ENCODE measurements at regions not wholly inside any gene's neighbourhood (a gene's known extent, or its start where the extent isn't known, plus 50 kb on each side); places are given as distances from the start of the nearest gene placed in this dataset.

DNA sequence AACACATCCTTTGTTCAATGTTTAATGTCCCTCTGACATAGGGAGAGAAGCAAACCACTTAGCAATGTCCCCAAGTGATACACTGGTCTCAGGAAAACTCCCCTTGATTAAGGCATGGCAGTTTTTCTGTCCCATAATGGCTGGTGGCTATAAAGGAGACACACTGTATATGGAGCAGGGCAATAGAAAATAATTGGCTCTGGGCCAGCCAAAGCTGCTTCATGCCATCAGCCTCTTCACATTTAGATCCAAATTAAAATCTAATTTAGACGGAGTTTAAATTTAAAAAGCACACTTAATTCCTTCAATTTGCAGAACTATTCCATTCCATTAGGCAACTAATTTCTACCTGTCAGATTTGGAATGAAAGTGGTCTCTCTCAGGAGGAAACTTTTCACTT lies 638.1 kb downstream of the DSC3 start:
- POLR2A ChIA-PET, result no interaction called here

DNA sequence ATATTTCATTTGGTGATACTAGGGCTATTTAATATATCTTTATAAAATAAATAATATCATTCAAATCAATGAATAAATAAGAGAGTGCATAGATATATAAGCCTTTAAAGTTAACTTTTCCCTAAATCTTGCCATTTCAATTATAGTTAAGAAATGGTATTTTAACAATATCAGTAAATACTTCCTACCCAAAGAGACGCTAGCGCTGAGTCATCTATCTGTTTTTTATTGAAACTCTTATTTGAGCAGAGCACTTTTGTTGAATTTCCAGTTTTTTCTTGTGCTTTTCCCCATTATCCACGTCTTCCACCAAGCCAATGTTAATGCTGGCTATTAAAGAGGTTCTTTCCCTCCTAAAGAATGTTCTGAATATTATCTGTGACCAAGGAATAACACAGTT lies 639.3 kb downstream of the DSC3 start:
- CTCF ChIA-PET, result no interaction called here
- ATAC-seq (no peak), DNase-seq (no peak)
- H3K4me3 Mint-ChIP-seq, result no peak overlapping the region
- H3K27ac Mint-ChIP-seq, result no peak overlapping the region
- H3K4me1 Mint-ChIP-seq (ENCODE audit: low read depth), result no peaks in the 10 kb centered on the region
- no peaks in the 10 kb centered on the region for H3K27me3 Mint-ChIP-seq (ENCODE audit: low read depth)
- peaks cover 12% of the 10 kb centered on the region for H3K9me3 Mint-ChIP-seq (ENCODE audit: insufficient read depth)
- POLR2A ChIA-PET, result no interaction called here
- H3K36me3 Mint-ChIP-seq (ENCODE audit: low read depth), result no peaks in the 10 kb centered on the region

More for the DNA sequence above, 638.1 kb downstream of the DSC3 start:
- no peaks in the 10 kb centered on the region for H3K4me1 Mint-ChIP-seq (ENCODE audit: low read depth)
- CTCF ChIA-PET, result no interaction called here
- no peaks in the 10 kb centered on the region for H3K27me3 Mint-ChIP-seq (ENCODE audit: low read depth)
- no peak overlapping the region for H3K27ac Mint-ChIP-seq
- no peaks in the 10 kb centered on the region for H3K36me3 Mint-ChIP-seq (ENCODE audit: low read depth)
- no peak for ATAC-seq
- H3K4me3 Mint-ChIP-seq, result no peak overlapping the region
- DNase-seq, result no peak
- peaks cover 20% of the 10 kb centered on the region for H3K9me3 Mint-ChIP-seq (ENCODE audit: insufficient read depth)

DNA sequence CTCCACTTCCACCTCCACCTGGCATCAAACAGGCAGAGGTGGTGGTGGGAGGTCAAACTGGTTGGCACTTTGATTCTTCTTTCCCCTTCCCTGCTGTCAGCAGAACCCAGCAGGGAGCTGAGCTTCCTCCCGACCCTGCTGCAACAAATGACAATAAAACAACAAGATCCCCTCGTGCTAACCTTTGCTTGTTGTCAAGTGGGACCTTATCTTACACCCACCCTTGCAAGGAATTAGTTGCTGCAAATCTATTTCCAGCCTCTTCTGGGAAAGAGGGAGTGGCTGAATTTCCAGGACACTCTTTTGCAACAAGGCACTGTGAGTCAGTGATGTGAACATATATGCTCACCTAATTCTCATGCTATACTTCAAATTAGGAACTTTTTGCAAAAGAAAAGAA lies 655.1 kb downstream of the DSC3 start:
- Mint-ChIP-seq H3K4me1 (ENCODE audit: low read depth) (no peaks in the 10 kb centered on the region), H3K36me3 (ENCODE audit: low read depth) (no peaks in the 10 kb centered on the region), H3K9me3 (ENCODE audit: insufficient read depth) (peaks cover 13% of the 10 kb centered on the region), H3K4me3 (no peak overlapping the region), H3K27ac (no peak overlapping the region), H3K27me3 (ENCODE audit: low read depth) (no peaks in the 10 kb centered on the region)
- POLR2A ChIA-PET, result no interaction called here
- no peak for DNase-seq
- no peak for ATAC-seq
- CTCF ChIA-PET, result no interaction called here

DNA sequence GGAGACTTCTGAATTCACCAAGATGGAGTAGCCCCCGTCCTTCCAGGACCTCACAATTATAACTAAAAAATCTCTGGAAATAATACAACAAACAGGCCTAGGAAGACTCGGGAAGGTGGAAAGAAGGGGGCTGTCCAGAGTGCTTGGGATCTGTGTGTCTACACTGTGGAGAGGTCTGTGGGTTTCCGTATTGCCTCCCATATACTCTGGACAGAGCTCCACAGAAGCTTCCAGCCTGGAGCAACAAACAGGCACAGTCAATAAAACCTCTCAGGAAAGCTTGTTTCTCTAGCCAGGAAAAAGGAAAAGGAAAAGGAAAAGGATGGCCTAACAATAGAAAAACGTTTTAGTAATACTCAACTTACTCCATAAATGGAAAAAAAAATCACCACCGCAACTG lies 655.9 kb downstream of the DSC3 start:
- Mint-ChIP-seq H3K4me1 (ENCODE audit: low read depth) (no peaks in the 10 kb centered on the region), H3K27me3 (ENCODE audit: low read depth) (no peaks in the 10 kb centered on the region), H3K4me3 (no peak overlapping the region), H3K27ac (no peak overlapping the region), H3K9me3 (ENCODE audit: insufficient read depth) (peaks cover 11% of the 10 kb centered on the region), H3K36me3 (ENCODE audit: low read depth) (no peaks in the 10 kb centered on the region)
- DNase-seq, result no peak
- no peak for ATAC-seq
- ChIA-PET POLR2A (no interaction called here), CTCF (no interaction called here)

DNA sequence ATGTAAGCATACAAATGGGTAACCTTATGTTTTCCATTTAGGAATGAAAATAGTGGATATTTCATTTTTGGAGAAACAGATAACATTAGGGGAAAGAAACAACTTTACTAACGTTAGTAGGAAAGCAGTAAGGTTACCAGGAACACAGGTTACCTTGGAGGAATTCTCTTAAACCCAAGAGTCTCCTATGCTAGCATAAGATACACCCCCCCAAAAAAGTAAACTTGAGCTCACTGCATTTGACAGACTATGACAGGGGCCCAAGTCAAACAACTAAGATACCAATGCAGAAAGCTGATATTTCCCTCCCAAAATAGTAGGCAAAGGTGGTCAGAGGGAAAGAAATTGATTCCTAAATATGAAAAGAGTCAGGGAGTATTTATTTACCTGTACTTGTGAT lies 656.9 kb downstream of the DSC3 start:
- CTCF ChIA-PET, result no interaction called here
- POLR2A ChIA-PET, result no interaction called here
- Mint-ChIP-seq H3K4me1 (ENCODE audit: low read depth) (no peaks in the 10 kb centered on the region), H3K9me3 (ENCODE audit: insufficient read depth) (peaks cover 17% of the 10 kb centered on the region), H3K4me3 (no peak overlapping the region), H3K27me3 (ENCODE audit: low read depth) (no peaks in the 10 kb centered on the region), H3K36me3 (ENCODE audit: low read depth) (no peaks in the 10 kb centered on the region), H3K27ac (no peak overlapping the region)
- DNase-seq, result no peak
- ATAC-seq, result no peak

DNA sequence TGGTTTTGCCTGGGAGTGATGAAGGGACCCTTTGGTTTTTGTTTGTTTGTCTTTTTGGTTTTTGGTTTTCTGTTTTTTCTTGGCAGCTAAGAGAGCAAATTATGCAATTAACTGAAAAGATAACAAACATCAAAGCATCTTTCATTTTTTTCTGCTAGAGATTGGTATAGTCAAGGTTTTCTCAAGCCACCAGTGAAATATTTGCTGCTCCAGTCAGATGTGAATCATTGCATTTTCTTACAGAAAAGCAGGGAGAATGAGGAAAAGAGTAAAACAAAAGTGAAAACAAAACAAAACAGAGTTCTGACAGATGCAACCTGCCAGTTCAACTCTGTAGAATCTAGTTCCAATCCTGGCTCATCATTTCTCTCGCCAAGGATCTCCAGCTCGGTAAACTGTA lies 660.7 kb downstream of the DSC3 start:
- H3K36me3 Mint-ChIP-seq (ENCODE audit: low read depth), result no peaks in the 10 kb centered on the region
- H3K27ac Mint-ChIP-seq, result no peak overlapping the region
- CTCF ChIA-PET, result no interaction called here
- POLR2A ChIA-PET, result no interaction called here
- no peak for DNase-seq
- peaks cover 10% of the 10 kb centered on the region for H3K9me3 Mint-ChIP-seq (ENCODE audit: insufficient read depth)
- no peaks in the 10 kb centered on the region for H3K4me1 Mint-ChIP-seq (ENCODE audit: low read depth)
- no peak overlapping the region for H3K4me3 Mint-ChIP-seq
- no peaks in the 10 kb centered on the region for H3K27me3 Mint-ChIP-seq (ENCODE audit: low read depth)
- no peak for ATAC-seq

DNA sequence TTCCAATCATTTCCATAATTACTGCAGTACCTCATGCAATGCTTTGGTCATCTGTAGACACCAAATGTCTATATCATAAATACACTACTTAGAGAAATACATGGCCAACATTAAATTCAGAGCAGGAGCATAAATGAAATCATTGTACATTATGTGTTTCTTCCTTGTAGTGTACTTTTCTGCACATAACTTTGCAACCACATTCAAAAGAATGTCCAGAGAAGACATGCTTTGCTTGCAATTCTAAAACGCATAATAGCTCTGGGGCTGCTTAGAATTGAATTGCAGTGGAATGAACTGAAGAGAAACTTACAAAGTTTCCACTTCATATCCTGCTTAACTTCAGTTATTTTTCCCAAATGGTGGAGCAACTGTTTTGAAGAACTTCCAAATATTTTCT lies 664.4 kb downstream of the DSC3 start:
- POLR2A ChIA-PET, result no interaction called here
- ATAC-seq (no peak), DNase-seq (no peak)
- CTCF ChIA-PET, result no interaction called here
- Mint-ChIP-seq H3K36me3 (ENCODE audit: low read depth) (no peaks in the 10 kb centered on the region), H3K27ac (no peak overlapping the region), H3K27me3 (ENCODE audit: low read depth) (no peaks in the 10 kb centered on the region), H3K4me1 (ENCODE audit: low read depth) (no peaks in the 10 kb centered on the region), H3K4me3 (no peak overlapping the region), H3K9me3 (ENCODE audit: insufficient read depth) (peaks cover 14% of the 10 kb centered on the region)

DNA sequence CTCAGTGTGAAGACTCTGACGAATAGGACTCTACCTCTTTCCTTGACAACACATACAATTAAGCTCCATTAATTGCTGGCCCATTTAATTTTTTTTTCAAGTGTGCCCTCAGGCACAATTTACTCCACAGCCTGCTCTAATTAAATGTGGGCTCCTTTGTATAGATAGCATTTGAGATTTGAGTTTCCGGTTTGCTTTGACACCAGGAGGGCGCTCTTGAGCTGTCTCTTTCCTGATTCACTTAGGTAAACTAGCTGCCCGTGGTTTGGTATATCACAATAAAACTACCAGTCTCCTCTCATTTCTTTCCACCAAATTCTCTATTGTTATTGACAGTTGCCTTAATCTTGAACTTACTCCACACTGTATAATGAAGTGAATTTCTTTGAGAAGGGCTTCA lies 666.0 kb downstream of the DSC3 start:
- ChIA-PET CTCF (no interaction called here), POLR2A (no interaction called here)
- H3K36me3 Mint-ChIP-seq (ENCODE audit: low read depth), result no peaks in the 10 kb centered on the region
- H3K4me1 Mint-ChIP-seq (ENCODE audit: low read depth), result no peaks in the 10 kb centered on the region
- H3K27ac Mint-ChIP-seq, result no peak overlapping the region
- DNase-seq, result no peak
- H3K27me3 Mint-ChIP-seq (ENCODE audit: low read depth), result no peaks in the 10 kb centered on the region
- H3K9me3 Mint-ChIP-seq (ENCODE audit: insufficient read depth), result peaks cover 10% of the 10 kb centered on the region
- H3K4me3 Mint-ChIP-seq, result no peak overlapping the region
- no peak for ATAC-seq

DNA sequence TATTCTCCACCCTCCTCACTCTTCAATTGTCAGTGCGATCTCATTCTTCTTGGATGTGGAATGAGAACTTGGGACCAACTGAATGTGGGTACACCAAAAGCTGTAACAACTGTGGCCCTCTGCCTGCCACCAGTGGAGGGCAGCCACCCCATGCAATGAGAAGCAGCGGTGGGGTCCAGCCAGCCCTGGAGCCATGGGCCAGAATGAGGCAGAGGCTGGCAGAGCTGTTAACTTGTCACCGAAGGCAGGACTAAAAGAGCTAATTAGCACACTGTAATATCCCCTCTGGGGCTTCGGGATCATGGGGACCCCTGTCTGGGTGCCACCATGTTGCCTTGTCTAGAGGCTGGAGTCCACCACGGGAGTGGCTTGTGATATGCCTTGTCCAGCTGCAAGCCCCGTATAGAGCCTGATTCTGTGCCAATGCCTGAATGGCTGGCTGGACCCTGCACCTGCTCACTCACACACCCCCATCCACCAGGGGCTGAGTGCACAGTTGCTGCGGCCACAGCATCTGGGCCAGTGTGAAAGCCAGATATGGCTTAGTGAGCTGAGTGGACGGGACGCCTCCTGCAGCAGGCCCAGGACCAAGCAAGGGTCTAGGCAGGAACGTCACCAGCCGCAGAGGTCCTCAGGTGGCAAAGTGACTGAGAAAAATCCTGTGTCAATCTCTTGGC lies 680.5 kb downstream of the DSC3 start:
- Mint-ChIP-seq H3K4me3 (no peak overlapping the region), H3K36me3 (ENCODE audit: low read depth) (no peaks in the 10 kb centered on the region), H3K4me1 (ENCODE audit: low read depth) (no peaks in the 10 kb centered on the region), H3K27me3 (ENCODE audit: low read depth) (no peaks in the 10 kb centered on the region), H3K27ac (no peak overlapping the region), H3K9me3 (ENCODE audit: insufficient read depth) (peaks cover 4% of the 10 kb centered on the region)
- ChIA-PET POLR2A (no interaction called here), CTCF (no interaction called here)
- DNase-seq (no peak), ATAC-seq (no peak)

DNA sequence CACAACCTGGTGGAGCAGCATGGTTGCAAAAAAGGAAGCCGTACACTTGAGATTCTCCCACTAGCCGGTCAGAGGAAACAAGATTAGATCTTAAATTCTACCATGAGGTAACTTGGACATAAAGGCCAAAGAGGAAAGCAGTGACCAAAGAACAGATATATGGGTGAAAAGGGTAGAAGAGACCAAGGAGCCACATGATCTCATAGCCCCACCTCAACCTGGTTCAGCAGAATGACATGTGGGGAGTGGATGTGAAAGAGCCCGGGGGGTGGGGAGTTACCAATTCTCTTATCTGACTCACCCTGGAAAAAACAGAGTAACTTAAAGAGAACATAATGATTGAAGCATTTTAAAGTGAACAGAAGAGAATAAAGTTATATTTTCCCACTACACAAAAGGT lies 683.0 kb downstream of the DSC3 start:
- no peaks in the 10 kb centered on the region for H3K36me3 Mint-ChIP-seq (ENCODE audit: low read depth)
- no peaks in the 10 kb centered on the region for H3K27me3 Mint-ChIP-seq (ENCODE audit: low read depth)
- no peak overlapping the region for H3K27ac Mint-ChIP-seq
- no peak for ATAC-seq
- POLR2A ChIA-PET, result no interaction called here
- H3K9me3 Mint-ChIP-seq (ENCODE audit: insufficient read depth), result peaks cover 4% of the 10 kb centered on the region
- CTCF ChIA-PET, result no interaction called here
- no peak overlapping the region for H3K4me3 Mint-ChIP-seq
- no peak for DNase-seq
- no peaks in the 10 kb centered on the region for H3K4me1 Mint-ChIP-seq (ENCODE audit: low read depth)

DNA sequence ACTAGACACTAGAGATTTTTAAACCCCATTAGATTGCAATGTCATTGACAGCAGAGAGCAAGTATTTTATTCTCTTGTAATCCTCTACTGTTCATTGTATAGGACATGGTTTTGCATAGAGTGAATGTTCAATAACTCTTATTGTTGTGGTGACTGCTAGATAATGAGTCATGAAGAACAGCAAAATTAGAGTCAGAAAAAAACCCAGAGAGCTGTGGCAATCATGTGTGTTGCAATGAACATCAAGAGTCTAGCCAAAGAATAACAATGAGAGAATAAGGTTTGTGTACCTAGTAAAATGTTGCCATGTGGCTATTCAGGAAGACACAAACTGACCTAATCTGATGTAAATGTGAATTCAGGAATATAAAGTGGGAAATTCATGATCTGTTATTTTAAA lies 684.0 kb downstream of the DSC3 start:
- ATAC-seq (no peak), DNase-seq (no peak)
- Mint-ChIP-seq H3K4me1 (ENCODE audit: low read depth) (no peaks in the 10 kb centered on the region), H3K4me3 (no peak overlapping the region), H3K27me3 (ENCODE audit: low read depth) (no peaks in the 10 kb centered on the region), H3K36me3 (ENCODE audit: low read depth) (no peaks in the 10 kb centered on the region), H3K27ac (no peak overlapping the region), H3K9me3 (ENCODE audit: insufficient read depth) (no peaks in the 10 kb centered on the region)
- ChIA-PET CTCF (no interaction called here), POLR2A (no interaction called here)

DNA sequence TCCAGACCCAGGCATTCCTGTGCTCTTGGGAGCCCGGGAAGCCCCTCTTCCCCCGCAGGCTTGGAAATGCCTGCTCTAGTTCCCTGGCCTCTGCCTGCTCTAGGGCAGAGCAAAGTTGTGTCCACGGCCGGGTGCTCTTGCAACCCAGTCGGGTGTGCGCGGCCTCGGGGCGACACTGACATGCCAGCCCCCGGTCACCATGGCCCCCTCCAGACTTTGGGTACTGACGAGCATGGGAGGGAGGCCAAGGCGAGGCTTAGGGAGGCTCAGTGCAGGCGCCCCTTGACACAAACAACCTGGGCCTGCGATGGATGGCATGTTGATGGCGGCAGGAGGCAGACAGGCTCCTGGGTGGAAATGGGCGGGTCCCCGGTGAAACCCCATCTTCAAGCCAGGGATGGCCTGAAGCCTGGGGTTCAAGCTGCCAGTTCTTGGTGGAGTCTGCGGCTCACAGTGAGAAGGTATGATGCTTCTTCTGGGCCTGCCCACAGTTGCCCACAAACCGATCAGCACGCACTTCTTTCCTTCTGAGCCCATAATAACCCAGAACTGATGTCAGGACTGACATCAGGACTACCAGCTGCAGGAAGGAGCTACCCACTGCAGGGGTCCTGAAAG lies 689.9 kb downstream of the DSC3 start:
- no peaks in the 10 kb centered on the region for H3K27me3 Mint-ChIP-seq (ENCODE audit: low read depth)
- CTCF ChIA-PET, result no interaction called here
- POLR2A ChIA-PET, result no interaction called here
- DNase-seq, result no peak
- H3K9me3 Mint-ChIP-seq (ENCODE audit: insufficient read depth), result peaks cover 4% of the 10 kb centered on the region
- no peak overlapping the region for H3K4me3 Mint-ChIP-seq
- no peak overlapping the region for H3K27ac Mint-ChIP-seq
- ATAC-seq, result no peak
- H3K4me1 Mint-ChIP-seq (ENCODE audit: low read depth), result no peaks in the 10 kb centered on the region
- H3K36me3 Mint-ChIP-seq (ENCODE audit: low read depth), result no peaks in the 10 kb centered on the region

DNA sequence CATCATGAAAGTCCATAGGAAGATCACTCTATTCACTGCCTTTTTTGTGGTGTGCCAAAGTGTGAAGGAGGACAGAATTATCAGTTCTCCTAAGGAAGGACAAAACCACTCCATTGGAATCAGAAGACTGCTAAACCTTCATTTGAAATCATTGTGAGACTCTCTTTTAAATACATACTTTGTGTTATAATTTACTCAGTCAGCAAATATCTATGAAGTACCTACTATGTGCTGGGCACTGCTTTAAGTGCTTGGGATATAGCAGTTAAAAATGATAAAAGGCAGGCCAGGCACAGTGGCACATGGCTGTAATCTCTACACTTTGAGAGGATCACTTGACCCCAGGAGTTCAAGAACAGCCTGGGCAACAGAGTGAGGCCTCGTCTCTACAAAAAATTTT lies 692.3 kb downstream of the DSC3 start:
- H3K27ac Mint-ChIP-seq, result no peak overlapping the region
- no peaks in the 10 kb centered on the region for H3K27me3 Mint-ChIP-seq (ENCODE audit: low read depth)
- no peak overlapping the region for H3K4me3 Mint-ChIP-seq
- ChIA-PET CTCF (no interaction called here), POLR2A (no interaction called here)
- H3K4me1 Mint-ChIP-seq (ENCODE audit: low read depth), result no peaks in the 10 kb centered on the region
- no peaks in the 10 kb centered on the region for H3K36me3 Mint-ChIP-seq (ENCODE audit: low read depth)
- DNase-seq (no peak), ATAC-seq (no peak)
- H3K9me3 Mint-ChIP-seq (ENCODE audit: insufficient read depth), result peaks cover 4% of the 10 kb centered on the region

Data from activated CD8-positive, alpha-beta T cell treated with anti-CD3 and anti-CD28 coated beads, Interleukin-2, amount 10 ng/mL, durations not matched to agents 7 days and 5 days (primary cell).